Effector CD8-positive, alpha-beta T cell (primary cell): ENCODE measurements at regions not wholly inside any gene's neighbourhood (a gene's known extent, or its start where the extent isn't known, plus 50 kb on each side); places are given as distances from the start of the nearest gene placed in this dataset.

Source experiments
- DNase-seq: peaks from one replicate; lab custom pipeline; 2025; lab: John Stamatoyannopoulos, UW

- DNase-seq, result no peak
Measured at GRCh38 chr22:48600681-48601080, 1227.0 kb downstream of the BRD1 start.

DNA sequence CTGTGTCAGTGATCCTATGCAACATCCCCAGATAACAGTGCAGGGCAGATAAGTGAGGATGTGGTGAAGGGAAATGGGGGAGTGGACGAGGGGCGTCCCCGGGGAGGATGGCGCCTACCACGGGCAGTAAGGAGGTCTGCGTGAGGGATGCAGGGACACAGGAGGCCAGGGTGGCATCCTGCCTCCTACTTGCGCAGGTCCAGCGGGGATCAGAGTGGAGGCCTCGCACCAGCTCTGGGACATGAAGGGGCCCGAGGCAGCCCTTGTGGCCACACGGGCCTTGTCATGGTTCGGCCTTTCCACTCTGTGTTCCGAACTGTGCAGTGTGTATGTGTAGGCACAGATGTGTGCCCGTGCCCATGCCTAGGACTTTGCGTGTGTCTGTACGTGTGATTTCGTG, 1227.5 kb downstream of the BRD1 start:
- DNase-seq, result no peak

DNA sequence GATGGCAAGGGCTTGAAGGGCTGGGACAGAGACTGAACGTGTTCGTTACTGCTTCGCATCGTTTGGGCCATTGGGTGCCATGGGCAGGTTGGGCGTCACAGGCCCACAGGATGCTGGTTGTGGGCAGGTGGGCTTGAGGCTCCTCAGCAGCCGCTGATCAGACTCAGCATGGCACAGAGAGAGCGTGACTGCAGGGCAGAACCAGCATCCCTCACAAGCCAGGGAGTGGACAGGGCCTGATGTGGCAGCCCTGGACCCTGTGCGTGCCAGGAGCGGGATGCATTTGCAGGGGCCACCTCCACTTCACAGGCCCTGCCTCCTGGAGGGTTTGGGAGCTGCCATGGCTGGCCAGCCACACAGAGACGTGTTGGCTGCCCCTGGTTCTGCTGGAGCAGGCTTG, 1228.3 kb downstream of the BRD1 start:
- no peak for DNase-seq

GRCh38 chr22:48596111-48596850, 1231.4 kb downstream of the BRD1 start:
- no peak for DNase-seq

- no peak for DNase-seq
Measured at GRCh38 chr22:48595511-48595905, 1232.2 kb downstream of the BRD1 start.

GRCh38 chr22:48594757-48595510, 1232.7 kb downstream of the BRD1 start:
- no peak for DNase-seq

GRCh38 chr22:48594016-48594756, 1233.5 kb downstream of the BRD1 start:
- DNase-seq, result no peak

DNA sequence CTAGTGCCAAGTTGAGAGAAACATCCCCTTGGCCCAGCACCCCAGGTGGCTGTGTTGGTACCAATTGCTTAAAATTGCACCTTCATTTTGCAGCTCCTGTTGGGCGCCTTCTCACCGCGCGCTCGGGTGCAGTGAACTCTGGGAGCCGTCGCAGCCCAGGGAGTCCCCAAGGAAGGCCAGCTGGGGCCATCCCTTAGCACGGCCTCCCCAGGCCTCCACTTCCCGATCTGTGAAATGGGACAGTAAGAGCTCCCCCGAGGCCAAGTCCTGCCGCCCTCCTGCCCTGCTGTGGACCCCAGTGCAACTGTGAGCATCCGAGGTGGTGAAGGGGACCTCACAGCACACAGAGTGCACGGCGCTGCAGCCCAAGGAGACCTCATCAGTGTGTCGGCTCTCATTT, 1234.1 kb downstream of the BRD1 start:
- no peak for DNase-seq

- DNase-seq, result no peak
Measured at GRCh38 chr22:48592931-48593330, 1234.7 kb downstream of the BRD1 start.

GRCh38 chr22:48592488-48592887, 1235.2 kb downstream of the BRD1 start:
- DNase-seq, result no peak

GRCh38 chr22:48592066-48592345, 1235.7 kb downstream of the BRD1 start:
- DNase-seq, result no peak

- DNase-seq, result no peak
Measured at GRCh38 chr22:48591286-48592065, 1236.2 kb downstream of the BRD1 start.

DNA sequence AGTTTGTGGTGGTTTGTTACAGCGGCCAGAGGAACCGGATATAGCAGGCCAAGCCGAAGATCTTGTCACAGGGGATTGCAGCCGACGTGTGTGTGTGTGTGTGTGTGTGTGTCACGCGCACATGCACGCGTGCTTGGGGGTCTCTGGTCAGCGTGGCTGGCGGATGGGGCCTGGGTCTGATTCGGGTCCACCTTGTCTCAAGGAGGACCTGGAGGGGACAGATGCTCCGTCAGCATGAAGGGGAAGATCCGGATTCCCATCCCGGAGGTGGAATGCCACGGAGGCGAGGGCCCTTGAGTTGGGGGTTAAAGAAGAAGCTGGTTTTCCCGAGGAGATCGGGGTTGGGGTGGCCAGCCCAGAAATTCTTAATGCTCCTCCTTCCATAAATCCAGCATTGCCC, 1237.8 kb downstream of the BRD1 start:
- DNase-seq, result no peak

DNA sequence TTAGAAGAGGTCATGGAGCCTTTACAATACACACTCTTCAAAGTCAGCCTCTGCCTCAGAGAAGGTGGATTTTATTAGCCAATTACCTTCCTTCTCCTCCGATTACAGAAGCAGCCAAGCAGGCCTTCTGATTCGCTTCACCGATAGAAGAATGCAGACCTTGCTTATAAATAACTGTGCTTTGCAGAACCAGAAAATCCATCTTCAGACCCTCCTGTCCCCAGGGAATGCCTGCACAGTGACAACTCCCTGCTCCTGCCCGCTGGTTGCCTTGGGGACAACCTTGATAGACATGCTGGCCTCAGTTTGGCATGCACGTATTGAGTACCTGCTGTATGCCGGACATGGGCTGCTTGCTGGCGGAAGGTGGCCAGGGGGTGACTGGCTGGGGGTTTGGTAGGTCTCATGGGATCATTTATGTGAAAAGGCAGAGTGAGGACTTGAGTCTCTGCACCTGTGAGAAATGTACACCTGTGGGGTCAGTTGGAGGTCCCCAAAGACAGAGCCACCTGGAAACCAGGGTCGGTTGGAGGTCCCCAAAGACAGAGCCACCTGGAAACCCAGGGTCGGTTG, 1238.7 kb downstream of the BRD1 start:
- no peak for DNase-seq

- DNase-seq, result no peak
Measured at GRCh38 chr22:48588151-48588877, 1239.4 kb downstream of the BRD1 start.

DNA sequence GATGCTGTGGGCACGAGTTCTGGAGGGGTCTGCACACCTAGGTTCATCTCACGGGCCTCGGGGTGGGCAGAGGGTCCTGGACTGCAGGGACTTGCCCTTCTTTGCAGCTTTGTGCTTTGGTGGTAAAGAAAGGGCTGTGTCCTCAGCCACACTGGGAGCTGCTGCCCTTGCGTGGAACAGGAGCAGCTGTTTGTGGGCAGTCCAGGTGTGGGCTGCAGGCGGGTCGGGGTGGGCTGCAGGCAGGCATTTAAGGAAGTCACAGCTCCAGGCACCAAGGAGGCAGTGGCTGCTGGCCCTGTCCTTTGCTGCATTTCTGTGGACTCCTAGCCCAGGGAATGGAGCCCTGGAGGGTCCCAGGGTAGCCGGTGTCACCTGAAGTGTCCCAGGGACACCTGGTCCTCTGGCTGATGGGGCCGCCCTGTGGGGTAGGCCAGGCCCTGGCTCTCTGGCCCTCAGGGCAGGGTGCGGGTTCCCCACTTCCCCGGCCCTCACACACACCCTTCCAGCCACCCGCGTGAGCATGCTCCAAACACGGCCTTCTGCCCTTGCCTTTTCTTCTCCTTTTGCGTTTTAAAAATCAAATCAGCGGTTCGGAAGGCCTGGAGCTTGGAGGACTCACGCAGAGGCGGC, 1240.3 kb downstream of the BRD1 start:
- DNase-seq, result no peak

DNA sequence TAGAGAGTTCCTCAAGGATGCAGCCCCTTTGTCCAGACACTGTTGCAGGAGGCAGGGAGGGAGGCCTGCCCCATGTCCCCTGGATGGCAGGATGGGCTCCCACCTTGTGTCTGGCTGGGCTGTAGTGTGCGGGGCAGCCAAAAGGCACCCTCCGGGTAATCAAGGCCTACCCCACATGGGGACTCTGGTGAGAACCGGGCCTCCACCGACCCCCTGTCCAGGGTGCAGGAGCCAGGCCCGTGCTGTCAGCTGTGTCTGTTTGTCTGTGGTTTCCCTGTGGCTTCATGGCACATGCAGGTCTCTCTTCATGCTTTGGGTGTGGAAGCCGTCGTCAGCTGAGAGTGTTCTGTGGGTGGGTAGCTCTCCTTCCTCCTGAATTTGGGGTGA, 1240.9 kb downstream of the BRD1 start:
- no peak for DNase-seq

DNA sequence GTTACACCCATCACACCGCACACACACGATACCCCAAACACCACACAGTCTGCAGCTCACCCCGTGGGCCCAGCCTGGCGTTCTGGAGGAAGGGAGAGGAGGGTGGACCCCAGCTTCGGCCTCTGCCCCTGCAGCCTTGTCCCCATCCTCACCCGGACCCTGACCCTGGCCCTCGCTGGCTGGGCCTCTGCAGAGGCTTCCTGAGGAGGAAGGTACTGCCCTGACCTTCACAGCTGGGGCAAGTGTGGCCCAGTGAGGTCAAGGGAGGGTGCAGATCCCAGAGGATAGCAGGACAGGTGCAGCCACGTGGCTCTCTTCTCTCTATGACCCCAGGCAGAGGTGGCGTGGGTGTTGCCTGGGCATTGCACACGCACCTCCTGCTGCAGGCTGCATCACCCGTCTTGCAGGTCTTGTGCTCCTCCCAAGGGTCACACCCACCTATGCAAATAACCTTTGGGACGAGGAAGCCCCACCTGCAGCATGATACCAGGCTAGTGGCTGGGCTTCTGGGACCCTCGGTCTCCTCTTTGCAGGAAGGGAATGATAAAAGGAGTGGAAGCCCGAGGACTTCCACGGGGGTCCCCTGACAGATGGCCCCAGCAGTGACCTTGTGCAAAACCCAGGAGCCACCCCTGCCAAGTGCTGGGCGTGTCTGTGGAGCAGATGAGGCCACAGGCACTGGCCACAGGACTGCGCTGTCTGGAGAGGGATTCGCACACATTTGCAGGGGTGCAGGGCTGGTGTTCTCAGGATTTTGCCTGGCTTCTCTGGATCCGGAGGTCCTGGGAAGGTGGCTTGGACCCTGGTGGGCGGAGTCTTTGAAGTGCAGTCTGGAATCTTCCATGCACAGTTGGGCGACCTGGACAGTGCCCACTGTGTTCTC, 1241.5 kb downstream of the BRD1 start:
- no peak for DNase-seq

GRCh38 chr22:48584170-48584569, 1243.5 kb downstream of the BRD1 start:
- no peak for DNase-seq
